HL-60 (cell line): ENCODE measurements at regions not wholly inside any gene's neighbourhood (a gene's known extent, or its start where the extent isn't known, plus 50 kb on each side); places are given as distances from the start of the nearest gene placed in this dataset.

Experiments used
- CTCF ChIP-seq: IDR thresholded peaks from one replicate; pipeline ENCODE4 v1.5.1; 2011; ENCODE audit warnings: low read length, control low read depth, inconsistent platforms; ENCODE audit not compliant: insufficient read depth
- SPI1 ChIP-seq: IDR thresholded peaks from 2 replicates; pipeline ENCODE4 v1.6.1; 2012; ENCODE audit warnings: low read depth, mild to moderate bottlenecking, borderline replicate concordance

GRCh38 chr22:26967282-26967681 lies 309.9 kb downstream of the MIAT start:
- TF ChIP-seq CTCF (no peak), SPI1 (no peak)
